ENCODE measurements at regions not wholly inside any gene's neighbourhood (a gene's known extent, or its start where the extent isn't known, plus 50 kb on each side); places are given as distances from the start of the nearest gene placed in this dataset.
"Not testable (repeated sequence)": the region's sequence is repeated elsewhere in the genome, so short reads cannot be mapped to it uniquely, and the experiment has no call there.

GRCh38 chr6:58351619-58352018, 1034.2 kb downstream of the PRIM2 start:
- DNase-seq (ENCODE audit: low read depth in 2 of 2) = not testable (repeated sequence)

GRCh38 chr6:58358452-58358851, 1041.0 kb downstream of the PRIM2 start:
- DNase-seq (ENCODE audit: low read depth in 2 of 2) = not testable (repeated sequence)

- DNase-seq (ENCODE audit: low read depth in 2 of 2) = not testable (repeated sequence)
Observed at GRCh38 chr6:58365856-58366255, 1048.4 kb downstream of the PRIM2 start.

- DNase-seq (ENCODE audit: low read depth in 2 of 2) = not testable (repeated sequence)
Observed at GRCh38 chr6:58406659-58407058, 1089.2 kb downstream of the PRIM2 start.

DNA sequence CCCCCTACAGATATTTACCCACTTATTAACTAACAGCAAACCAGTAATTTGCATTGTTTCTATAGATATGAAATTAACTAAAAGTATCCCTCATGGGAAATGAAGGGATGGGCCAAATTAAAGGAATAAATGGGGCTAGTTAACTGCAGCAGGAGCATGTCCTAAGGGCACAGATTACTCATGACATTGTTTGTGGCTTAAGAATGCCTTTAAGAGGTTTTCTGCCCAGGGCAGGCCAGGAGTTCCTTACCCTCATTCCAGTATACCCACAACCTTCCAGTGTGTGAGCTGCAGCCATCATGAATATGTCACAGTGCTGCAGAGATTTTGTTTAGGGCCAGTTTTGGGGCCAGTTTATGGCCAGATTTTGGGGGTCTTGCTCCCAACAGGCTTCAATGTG, 1101.9 kb downstream of the PRIM2 start:
- no peak for DNase-seq (ENCODE audit: low read depth in 2 of 2)
